ENCODE measurements at regions not wholly inside any gene's neighbourhood (a gene's known extent, or its start where the extent isn't known, plus 50 kb on each side); places are given as distances from the start of the nearest gene placed in this dataset.

- intact Hi-C loops (cut with DNase I) = no loop called here
Measured at GRCh38 chr13:104798486-104798885, 1732.3 kb upstream of the SLC10A2 start.

DNA sequence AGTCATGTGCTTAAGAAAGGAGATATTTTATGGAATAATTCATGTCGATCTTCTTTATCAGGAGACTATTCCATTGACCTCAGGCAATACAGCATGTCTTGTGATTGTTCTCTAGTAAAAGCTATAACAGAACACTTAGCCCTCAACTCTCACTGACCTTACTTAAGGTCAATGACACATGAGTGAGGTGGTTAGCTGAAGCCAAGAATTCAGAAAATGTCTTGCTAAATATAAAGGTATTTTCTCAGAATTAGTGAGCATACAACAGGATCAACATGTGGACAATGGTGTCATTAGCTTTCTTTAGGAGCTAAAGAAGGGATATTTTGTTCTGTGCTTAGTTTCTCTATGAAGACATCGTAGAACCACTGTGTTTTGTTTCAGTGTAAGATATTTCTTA is 1730.4 kb upstream of the SLC10A2 start:
- intact Hi-C loops (cut with DNase I) = no loop called here
- Histone ChIP-seq H3K27me3 (no peaks in the 10 kb centered on the region), H3K27ac (no peak overlapping the region), H3K4me1 (replicated peaks in 1 of 2) (no peaks in the 10 kb centered on the region), H3K9me3 (replicated peaks in 1 of 3) (no peaks in the 10 kb centered on the region), H3K36me3 (replicated peaks in 1 of 2) (no peaks in the 10 kb centered on the region), H3K4me3 (no peak overlapping the region)
- DNase-seq = no peak
- WGBS, 4 donors = 24 to 42% (median 38%) methylated on average over 2 of the region's 2 CpGs
- TF ChIP-seq POLR2A (IDR thresholded peaks at IDR 0.05) = no peak
- TF ChIP-seq, protein P1, sequence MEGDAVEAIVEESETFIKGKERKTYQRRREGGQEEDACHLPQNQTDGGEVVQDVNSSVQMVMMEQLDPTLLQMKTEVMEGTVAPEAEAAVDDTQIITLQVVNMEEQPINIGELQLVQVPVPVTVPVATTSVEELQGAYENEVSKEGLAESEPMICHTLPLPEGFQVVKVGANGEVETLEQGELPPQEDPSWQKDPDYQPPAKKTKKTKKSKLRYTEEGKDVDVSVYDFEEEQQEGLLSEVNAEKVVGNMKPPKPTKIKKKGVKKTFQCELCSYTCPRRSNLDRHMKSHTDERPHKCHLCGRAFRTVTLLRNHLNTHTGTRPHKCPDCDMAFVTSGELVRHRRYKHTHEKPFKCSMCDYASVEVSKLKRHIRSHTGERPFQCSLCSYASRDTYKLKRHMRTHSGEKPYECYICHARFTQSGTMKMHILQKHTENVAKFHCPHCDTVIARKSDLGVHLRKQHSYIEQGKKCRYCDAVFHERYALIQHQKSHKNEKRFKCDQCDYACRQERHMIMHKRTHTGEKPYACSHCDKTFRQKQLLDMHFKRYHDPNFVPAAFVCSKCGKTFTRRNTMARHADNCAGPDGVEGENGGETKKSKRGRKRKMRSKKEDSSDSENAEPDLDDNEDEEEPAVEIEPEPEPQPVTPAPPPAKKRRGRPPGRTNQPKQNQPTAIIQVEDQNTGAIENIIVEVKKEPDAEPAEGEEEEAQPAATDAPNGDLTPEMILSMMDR (IDR thresholded peaks at IDR 0.05) = no peak

More at GRCh38 chr13:104798486-104798885, 1732.3 kb upstream of the SLC10A2 start:
- H3K27ac ChIP-seq = no peak overlapping the region
- no peaks in the 10 kb centered on the region for H3K36me3 ChIP-seq (replicated peaks in 1 of 2)
- WGBS, 4 donors = 53 to 69% (median 56%) methylated on average over 1 of the region's 1 CpG
- no peak for TF ChIP-seq POLR2A (IDR thresholded peaks at IDR 0.05)
- TF ChIP-seq, protein P1 (IDR thresholded peaks at IDR 0.05) = no peak
- H3K27me3 ChIP-seq = no peaks in the 10 kb centered on the region
- no peak for DNase-seq
- H3K4me3 ChIP-seq = no peak overlapping the region
- H3K9me3 ChIP-seq (replicated peaks in 1 of 3) = no peaks in the 10 kb centered on the region
- H3K4me1 ChIP-seq (replicated peaks in 1 of 2) = no peaks in the 10 kb centered on the region

- Histone ChIP-seq H3K4me1 (replicated peaks in 1 of 2) (no peaks in the 10 kb centered on the region), H3K36me3 (replicated peaks in 1 of 2) (no peaks in the 10 kb centered on the region), H3K9me3 (replicated peaks in 1 of 3) (no peaks in the 10 kb centered on the region), H3K27ac (no peak overlapping the region), H3K4me3 (no peak overlapping the region), H3K27me3 (no peaks in the 10 kb centered on the region)
- DNase-seq = no peak
- intact Hi-C loops (cut with DNase I) = no loop called here
- 65 to 79% (median 72%) methylated on average over 5 of the region's 5 CpGs for WGBS, 4 donors
- TF ChIP-seq POLR2A (IDR thresholded peaks at IDR 0.05) = no peak
- TF ChIP-seq, protein P1 (IDR thresholded peaks at IDR 0.05) = no peak
Measured at GRCh38 chr13:104785952-104786351, 1719.7 kb upstream of the SLC10A2 start.

DNA sequence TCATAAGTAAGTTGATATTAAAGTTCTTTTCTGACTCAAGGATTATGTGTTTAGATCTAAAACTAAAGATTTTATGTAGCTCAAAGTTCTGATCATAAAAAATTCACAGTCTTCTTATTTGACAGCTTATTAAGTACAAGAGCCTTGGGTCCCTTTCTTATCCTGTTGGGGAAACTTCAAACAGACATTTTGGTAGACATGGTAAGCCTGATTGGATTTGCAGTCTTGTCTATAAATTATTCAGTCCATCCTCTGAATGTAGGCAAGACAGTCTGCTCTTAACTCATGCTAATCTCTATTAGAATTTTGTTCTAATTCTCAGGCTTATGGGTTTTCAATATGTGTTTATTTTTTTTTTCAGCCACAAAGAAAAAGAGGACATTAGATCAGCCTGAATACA is 1718.7 kb upstream of the SLC10A2 start:
- Histone ChIP-seq H3K27ac (no peak overlapping the region), H3K4me1 (replicated peaks in 1 of 2) (no peaks in the 10 kb centered on the region), H3K36me3 (replicated peaks in 1 of 2) (no peaks in the 10 kb centered on the region), H3K27me3 (peaks cover 3% of the 10 kb centered on the region), H3K4me3 (no peak overlapping the region), H3K9me3 (replicated peaks in 1 of 3) (no peaks in the 10 kb centered on the region)
- TF ChIP-seq POLR2A (IDR thresholded peaks at IDR 0.05) = no peak
- TF ChIP-seq, protein P1 (IDR thresholded peaks at IDR 0.05) = no peak
- no peak for DNase-seq
- intact Hi-C loops (cut with DNase I) = no loop called here
